ENCODE measurements at regions not wholly inside any gene's neighbourhood (a gene's known extent, or its start where the extent isn't known, plus 50 kb on each side); places are given as distances from the start of the nearest gene placed in this dataset.

DNA sequence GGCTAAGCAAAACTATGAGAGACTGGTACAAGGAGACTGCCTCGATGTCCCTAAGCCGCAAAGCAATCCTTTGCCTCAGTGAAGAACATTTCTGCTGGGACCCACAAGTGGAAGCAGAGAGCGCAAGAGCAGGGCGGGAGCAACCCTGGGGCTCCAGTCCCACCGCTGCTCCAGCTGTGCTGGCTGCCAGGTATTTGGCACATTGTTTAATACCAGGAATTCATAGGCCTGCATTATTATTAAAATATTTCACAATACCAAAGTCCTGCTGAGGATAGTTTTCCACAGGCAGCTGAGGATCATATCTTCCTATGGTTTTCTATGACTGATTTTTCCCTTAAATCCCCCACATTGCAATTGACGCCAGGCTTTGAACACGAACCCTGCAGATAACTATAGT lies 163.5 kb upstream of the TLL1 start:
- Histone ChIP-seq H3K4ac (ENCODE audit: low read depth, low read length) (no peak overlapping the region), H3K4me2 (ENCODE audit: low read length) (no peak overlapping the region), H2BK5ac (ENCODE audit: low read length) (no peak overlapping the region), H4K8ac (ENCODE audit: low read depth, low read length) (no peak overlapping the region), H3K79me2 (ENCODE audit: control insufficient read depth, insufficient read depth, low read length) (no peaks in the 10 kb centered on the region), H2BK120ac (ENCODE audit: low read depth, low read length) (no peak overlapping the region), H3K4me1 (ENCODE audit: control insufficient read depth, low read depth, low read length) (peaks cover 4% of the 10 kb centered on the region), H2BK15ac (replicated peaks; ENCODE audit: low read depth) (no peak overlapping the region), H4K5ac (ENCODE audit: low read length) (no peak overlapping the region), H3K27ac (ENCODE audit: low read depth, low read length) (no peak overlapping the region), H3K27me3 (ENCODE audit: insufficient read depth, low read length, poor library complexity) (no peaks in the 10 kb centered on the region), H3K9ac (ENCODE audit: low read length) (no peak overlapping the region), H2AK5ac (ENCODE audit: low read length) (no peak overlapping the region), H3K4me3 (ENCODE audit: low read length) (no peak overlapping the region), H3K36me3 (ENCODE audit: control insufficient read depth, insufficient read depth, low read length) (no peaks in the 10 kb centered on the region), H3K23ac (ENCODE audit: low read length) (no peak overlapping the region), H3K79me1 (ENCODE audit: low read length) (no peaks in the 10 kb centered on the region), H3K18ac (ENCODE audit: low read length) (no peak overlapping the region), H3K56ac (ENCODE audit: low read length) (peak overlapping the region; percentile 27)
- peak; percentile 12 for DNase-seq
- no CpG with 5 or more reads among the region's 7 CpGs for whole genome bisulfite sequencing (ENCODE audit: extremely low coverage, insufficient coverage, low lambda C conversion rate)

DNA sequence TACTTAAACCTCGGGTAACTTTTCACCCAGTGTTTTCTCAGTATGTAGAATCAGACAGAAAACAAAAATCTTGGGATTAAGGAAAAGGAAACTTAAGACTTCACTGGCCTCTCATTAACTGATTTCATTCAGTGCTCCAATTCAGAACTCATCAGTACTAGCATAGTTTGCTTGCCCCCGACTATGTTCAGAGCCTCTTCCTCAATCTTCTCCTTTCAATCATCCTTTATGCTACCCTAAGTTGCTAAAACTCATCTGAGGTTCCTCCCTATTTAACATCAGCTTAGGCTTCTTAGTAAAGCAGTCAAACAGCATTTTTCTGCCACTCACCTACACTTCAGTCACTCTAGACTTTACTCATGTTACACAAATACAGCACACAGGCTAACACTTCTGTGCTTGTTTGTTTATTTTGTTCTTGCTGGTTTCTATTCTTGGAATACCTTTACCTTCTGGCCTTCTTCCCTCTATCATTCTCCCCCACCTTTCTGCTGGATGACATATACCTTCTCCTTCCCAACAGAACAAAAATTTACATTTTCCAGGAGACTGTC lies 163.0 kb upstream of the TLL1 start:
- H3K4me2 ChIP-seq (ENCODE audit: low read length), result no peak overlapping the region
- no peak overlapping the region for H3K18ac ChIP-seq (ENCODE audit: low read length)
- H4K5ac ChIP-seq (ENCODE audit: low read length), result no peak overlapping the region
- H3K4ac ChIP-seq (ENCODE audit: low read depth, low read length), result no peak overlapping the region
- peaks cover 4% of the 10 kb centered on the region for H3K4me1 ChIP-seq (ENCODE audit: control insufficient read depth, low read depth, low read length)
- no peaks in the 10 kb centered on the region for H3K27me3 ChIP-seq (ENCODE audit: insufficient read depth, low read length, poor library complexity)
- H3K79me2 ChIP-seq (ENCODE audit: control insufficient read depth, insufficient read depth, low read length), result no peaks in the 10 kb centered on the region
- no peak overlapping the region for H3K27ac ChIP-seq (ENCODE audit: low read depth, low read length)
- no peak overlapping the region for H2BK5ac ChIP-seq (ENCODE audit: low read length)
- H2AK5ac ChIP-seq (ENCODE audit: low read length), result no peak overlapping the region
- no peak overlapping the region for H3K56ac ChIP-seq (ENCODE audit: low read length)
- H2BK15ac ChIP-seq (replicated peaks; ENCODE audit: low read depth), result no peak overlapping the region
- no peak overlapping the region for H4K8ac ChIP-seq (ENCODE audit: low read depth, low read length)
- H3K4me3 ChIP-seq (ENCODE audit: low read length), result no peak overlapping the region
- H3K9ac ChIP-seq (ENCODE audit: low read length), result no peak overlapping the region
- no peak overlapping the region for H3K23ac ChIP-seq (ENCODE audit: low read length)
- no peaks in the 10 kb centered on the region for H3K36me3 ChIP-seq (ENCODE audit: control insufficient read depth, insufficient read depth, low read length)
- DNase-seq, result peak; percentile 10
- no peaks in the 10 kb centered on the region for H3K79me1 ChIP-seq (ENCODE audit: low read length)
- no CpG with 5 or more reads among the region's 2 CpGs for WGBS (ENCODE audit: extremely low coverage, insufficient coverage, low lambda C conversion rate)
- H2BK120ac ChIP-seq (ENCODE audit: low read depth, low read length), result no peak overlapping the region

DNA sequence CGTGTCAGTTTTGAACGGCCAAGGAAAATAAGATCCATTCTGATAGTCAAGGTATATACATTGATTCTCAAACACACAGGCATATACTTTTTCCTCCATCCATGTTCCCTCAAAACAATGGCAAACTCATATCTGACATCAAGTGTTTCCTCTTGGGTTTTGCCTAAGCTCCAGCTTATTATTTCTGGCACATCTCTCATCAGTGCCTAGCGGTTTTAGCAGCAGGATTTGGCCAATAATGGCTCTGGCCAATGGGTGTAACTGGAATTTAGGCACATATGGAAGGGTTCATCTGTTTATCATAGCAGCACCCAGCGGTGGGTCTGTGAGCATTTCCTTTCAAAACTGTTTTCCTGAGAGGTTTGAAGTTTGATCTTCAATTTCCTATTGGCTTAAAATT lies 161.6 kb upstream of the TLL1 start:
- H3K27ac ChIP-seq (ENCODE audit: low read depth, low read length), result no peak overlapping the region

DNA sequence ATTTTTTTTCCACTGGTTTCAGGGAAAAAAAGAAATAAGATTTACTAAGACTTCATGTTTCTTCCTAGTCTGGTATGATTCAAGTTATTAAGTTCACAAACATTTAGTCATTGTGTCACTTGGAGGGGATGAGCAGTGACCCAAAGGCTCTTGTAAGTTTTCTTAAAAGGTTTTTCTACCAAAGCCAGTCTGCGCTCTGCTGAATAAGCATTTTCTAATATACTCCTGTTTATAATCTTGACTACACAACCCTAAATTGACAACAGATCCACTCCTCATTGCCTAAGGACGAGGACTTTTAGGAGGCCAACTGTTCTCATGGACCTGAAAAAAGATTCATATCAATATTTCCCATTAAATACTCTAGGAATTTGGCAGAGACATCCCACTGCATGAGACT lies 161.1 kb upstream of the TLL1 start:
- Histone ChIP-seq H3K4me3 (ENCODE audit: low read length) (no peak overlapping the region), H3K79me2 (ENCODE audit: control insufficient read depth, insufficient read depth, low read length) (no peaks in the 10 kb centered on the region), H2BK120ac (ENCODE audit: low read depth, low read length) (no peak overlapping the region), H2BK15ac (replicated peaks; ENCODE audit: low read depth) (no peak overlapping the region), H4K8ac (ENCODE audit: low read depth, low read length) (no peak overlapping the region), H3K36me3 (ENCODE audit: control insufficient read depth, insufficient read depth, low read length) (no peaks in the 10 kb centered on the region), H3K27ac (ENCODE audit: low read depth, low read length) (no peak overlapping the region), H3K56ac (ENCODE audit: low read length) (no peak overlapping the region), H3K27me3 (ENCODE audit: insufficient read depth, low read length, poor library complexity) (no peaks in the 10 kb centered on the region), H3K4me2 (ENCODE audit: low read length) (no peak overlapping the region), H3K23ac (ENCODE audit: low read length) (no peak overlapping the region), H2BK5ac (ENCODE audit: low read length) (no peak overlapping the region), H4K5ac (ENCODE audit: low read length) (no peak overlapping the region), H3K18ac (ENCODE audit: low read length) (no peak overlapping the region), H3K4me1 (ENCODE audit: control insufficient read depth, low read depth, low read length) (peaks cover 4% of the 10 kb centered on the region), H3K4ac (ENCODE audit: low read depth, low read length) (no peak overlapping the region), H3K9ac (ENCODE audit: low read length) (no peak overlapping the region), H2AK5ac (ENCODE audit: low read length) (no peak overlapping the region), H3K79me1 (ENCODE audit: low read length) (no peaks in the 10 kb centered on the region)
- no peak for DNase-seq
- no CpG with 5 or more reads among the region's 2 CpGs for WGBS (ENCODE audit: extremely low coverage, insufficient coverage, low lambda C conversion rate)

More for the DNA sequence above, 161.6 kb upstream of the TLL1 start:
- no peak overlapping the region for H2BK120ac ChIP-seq (ENCODE audit: low read depth, low read length)
- H3K18ac ChIP-seq (ENCODE audit: low read length), result no peak overlapping the region
- WGBS (ENCODE audit: extremely low coverage, insufficient coverage, low lambda C conversion rate), result no CpG with 5 or more reads among the region's 4 CpGs
- H2BK5ac ChIP-seq (ENCODE audit: low read length), result no peak overlapping the region
- no peak overlapping the region for H4K8ac ChIP-seq (ENCODE audit: low read depth, low read length)
- DNase-seq, result no peak
- no peak overlapping the region for H2AK5ac ChIP-seq (ENCODE audit: low read length)
- H3K79me2 ChIP-seq (ENCODE audit: control insufficient read depth, insufficient read depth, low read length), result no peaks in the 10 kb centered on the region
- H3K56ac ChIP-seq (ENCODE audit: low read length), result no peak overlapping the region
- no peak overlapping the region for H3K4me2 ChIP-seq (ENCODE audit: low read length)
- H3K36me3 ChIP-seq (ENCODE audit: control insufficient read depth, insufficient read depth, low read length), result no peaks in the 10 kb centered on the region
- H3K79me1 ChIP-seq (ENCODE audit: low read length), result no peaks in the 10 kb centered on the region
- no peak overlapping the region for H3K23ac ChIP-seq (ENCODE audit: low read length)
- no peak overlapping the region for H3K9ac ChIP-seq (ENCODE audit: low read length)
- H4K5ac ChIP-seq (ENCODE audit: low read length), result no peak overlapping the region
- no peak overlapping the region for H3K4ac ChIP-seq (ENCODE audit: low read depth, low read length)
- H3K4me3 ChIP-seq (ENCODE audit: low read length), result no peak overlapping the region
- no peaks in the 10 kb centered on the region for H3K27me3 ChIP-seq (ENCODE audit: insufficient read depth, low read length, poor library complexity)
- peaks cover 4% of the 10 kb centered on the region for H3K4me1 ChIP-seq (ENCODE audit: control insufficient read depth, low read depth, low read length)
- H2BK15ac ChIP-seq (replicated peaks; ENCODE audit: low read depth), result no peak overlapping the region

DNA sequence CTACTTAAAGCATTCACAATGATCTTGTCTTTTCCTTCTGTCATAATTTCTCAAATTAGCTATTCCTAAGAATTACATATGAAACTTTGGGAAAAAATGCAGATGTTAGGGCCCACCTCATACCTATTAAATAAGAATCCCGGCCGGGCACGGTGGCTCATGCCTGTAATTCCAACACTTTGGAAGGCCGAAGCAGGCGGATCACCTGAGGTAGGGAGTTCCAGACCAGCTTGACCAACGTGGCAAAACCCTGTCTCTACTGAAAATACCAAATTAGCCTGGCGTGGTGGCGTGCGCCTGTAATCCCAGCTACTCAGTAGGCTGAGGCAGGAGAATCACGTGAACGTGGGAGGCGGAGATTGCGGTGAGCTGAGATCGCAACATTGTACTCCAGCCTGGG lies 158.4 kb upstream of the TLL1 start:
- Histone ChIP-seq H3K18ac (ENCODE audit: low read length) (no peak overlapping the region), H3K27me3 (ENCODE audit: insufficient read depth, low read length, poor library complexity) (no peaks in the 10 kb centered on the region), H2BK120ac (ENCODE audit: low read depth, low read length) (no peak overlapping the region), H3K56ac (ENCODE audit: low read length) (no peak overlapping the region), H3K23ac (ENCODE audit: low read length) (no peak overlapping the region), H3K4ac (ENCODE audit: low read depth, low read length) (no peak overlapping the region), H2BK15ac (replicated peaks; ENCODE audit: low read depth) (no peak overlapping the region), H3K4me2 (ENCODE audit: low read length) (no peak overlapping the region), H2AK5ac (ENCODE audit: low read length) (no peak overlapping the region), H3K27ac (ENCODE audit: low read depth, low read length) (no peak overlapping the region), H3K79me1 (ENCODE audit: low read length) (no peaks in the 10 kb centered on the region), H3K9ac (ENCODE audit: low read length) (no peak overlapping the region), H2BK5ac (ENCODE audit: low read length) (no peak overlapping the region), H3K4me3 (ENCODE audit: low read length) (no peak overlapping the region), H4K8ac (ENCODE audit: low read depth, low read length) (no peak overlapping the region), H4K5ac (ENCODE audit: low read length) (no peak overlapping the region), H3K79me2 (ENCODE audit: control insufficient read depth, insufficient read depth, low read length) (no peaks in the 10 kb centered on the region), H3K36me3 (ENCODE audit: control insufficient read depth, insufficient read depth, low read length) (no peaks in the 10 kb centered on the region), H3K4me1 (ENCODE audit: control insufficient read depth, low read depth, low read length) (peaks cover 2% of the 10 kb centered on the region)
- no CpG with 5 or more reads among the region's 14 CpGs for WGBS (ENCODE audit: extremely low coverage, insufficient coverage, low lambda C conversion rate)
- no peak for DNase-seq

DNA sequence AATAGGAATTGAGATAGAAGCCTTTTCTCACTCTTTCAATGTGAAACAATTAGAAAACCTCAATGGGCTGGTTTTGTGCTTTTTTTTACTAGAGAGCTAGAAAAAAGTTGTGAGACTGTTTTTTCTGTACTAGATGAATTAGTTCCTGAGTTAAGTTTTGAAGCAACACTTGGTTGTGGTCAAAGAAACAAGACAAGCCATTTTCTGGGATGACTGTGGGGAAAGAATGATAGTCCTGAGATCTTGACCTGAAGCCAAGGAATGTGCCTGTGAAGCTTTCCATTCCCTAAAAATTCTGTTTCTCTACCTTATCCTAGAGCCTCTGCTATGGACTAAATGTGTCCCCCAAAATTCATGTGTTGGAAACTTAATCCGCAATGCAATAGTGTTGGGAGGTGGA lies 157.8 kb upstream of the TLL1 start:
- WGBS (ENCODE audit: extremely low coverage, insufficient coverage, low lambda C conversion rate), result no CpG with 5 or more reads among the region's 1 CpG

More for the DNA sequence above, 157.8 kb upstream of the TLL1 start:
- H3K4me1 ChIP-seq (ENCODE audit: control insufficient read depth, low read depth, low read length), result peaks cover under 1% of the 10 kb centered on the region
- no peak overlapping the region for H2BK5ac ChIP-seq (ENCODE audit: low read length)
- no peak overlapping the region for H3K27ac ChIP-seq (ENCODE audit: low read depth, low read length)
- no peak overlapping the region for H4K8ac ChIP-seq (ENCODE audit: low read depth, low read length)
- H2BK120ac ChIP-seq (ENCODE audit: low read depth, low read length), result no peak overlapping the region
- no peaks in the 10 kb centered on the region for H3K79me1 ChIP-seq (ENCODE audit: low read length)
- H3K18ac ChIP-seq (ENCODE audit: low read length), result no peak overlapping the region
- H3K79me2 ChIP-seq (ENCODE audit: control insufficient read depth, insufficient read depth, low read length), result no peaks in the 10 kb centered on the region
- H3K23ac ChIP-seq (ENCODE audit: low read length), result no peak overlapping the region
- no peaks in the 10 kb centered on the region for H3K27me3 ChIP-seq (ENCODE audit: insufficient read depth, low read length, poor library complexity)
- H3K4me2 ChIP-seq (ENCODE audit: low read length), result no peak overlapping the region
- H2BK15ac ChIP-seq (replicated peaks; ENCODE audit: low read depth), result no peak overlapping the region
- H2AK5ac ChIP-seq (ENCODE audit: low read length), result no peak overlapping the region
- H3K9ac ChIP-seq (ENCODE audit: low read length), result no peak overlapping the region
- H3K56ac ChIP-seq (ENCODE audit: low read length), result no peak overlapping the region
- H3K4ac ChIP-seq (ENCODE audit: low read depth, low read length), result no peak overlapping the region
- no peak overlapping the region for H3K4me3 ChIP-seq (ENCODE audit: low read length)
- H4K5ac ChIP-seq (ENCODE audit: low read length), result no peak overlapping the region
- DNase-seq, result no peak
- H3K36me3 ChIP-seq (ENCODE audit: control insufficient read depth, insufficient read depth, low read length), result no peaks in the 10 kb centered on the region
